NCI-H2081 treated with DMSO at 0.1 percent for 48 hours (cell line): ENCODE measurements at regions not wholly inside any gene's neighbourhood (a gene's known extent, or its start where the extent isn't known, plus 50 kb on each side); places are given as distances from the start of the nearest gene placed in this dataset.

Experiments
- DNase-seq: peaks from one replicate; lab custom pipeline; 2025; lab: John Stamatoyannopoulos, UW

DNA sequence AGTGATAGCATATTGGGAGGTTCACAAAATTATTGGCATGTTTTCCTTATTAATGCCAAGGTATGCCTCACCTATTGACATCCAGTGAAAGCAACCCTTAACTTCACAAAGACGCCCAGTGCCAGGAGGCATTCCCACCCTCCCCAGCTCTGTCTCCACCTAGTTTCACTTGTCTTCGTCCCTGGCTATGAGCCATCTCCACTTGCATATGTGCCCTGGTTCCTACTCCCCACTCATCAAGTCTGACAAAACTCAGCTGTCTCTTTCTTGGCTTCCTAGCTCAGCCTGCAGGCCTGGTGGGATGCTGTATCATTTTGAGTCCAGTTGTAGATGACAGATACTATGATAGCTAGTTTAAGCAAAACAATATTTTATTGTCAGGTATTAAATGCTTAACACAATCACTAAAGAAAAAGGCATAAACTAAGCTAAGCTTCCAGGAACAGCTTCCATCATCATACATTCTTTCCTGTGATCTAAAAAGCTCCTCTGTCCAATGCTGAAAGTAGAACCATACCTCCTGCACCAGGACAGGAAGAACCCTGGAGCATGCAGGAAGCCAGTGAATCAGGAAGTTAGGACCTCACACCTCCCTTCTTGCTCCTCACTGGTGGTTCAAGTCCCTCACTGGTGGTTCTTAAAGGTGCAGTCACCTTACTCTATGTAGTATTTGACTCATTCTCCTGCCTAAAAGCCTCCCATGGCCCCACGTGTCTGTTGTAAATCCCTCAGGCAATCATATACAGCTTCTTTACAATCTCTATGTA, 410.3 kb upstream of the RASGEF1B start:
- no peak for DNase-seq

DNA sequence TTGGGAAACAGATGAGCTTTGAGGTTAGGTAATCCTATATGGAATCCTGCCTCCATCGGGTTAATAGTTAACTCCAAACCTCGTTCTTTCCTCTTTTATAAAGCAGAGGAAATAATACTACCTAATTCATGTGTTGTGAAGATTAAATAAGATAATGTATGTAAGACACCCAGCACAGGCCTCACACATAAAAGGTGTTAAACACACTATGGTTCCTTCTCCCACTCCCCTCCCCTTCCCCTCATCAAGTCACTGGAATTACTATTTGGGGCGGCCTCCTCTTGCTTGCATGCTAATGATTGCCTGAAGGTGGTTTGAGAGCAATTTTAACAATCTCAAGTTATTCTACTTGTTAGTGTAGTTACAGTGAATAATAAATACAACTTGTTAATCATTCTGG, 404.4 kb upstream of the RASGEF1B start:
- no peak for DNase-seq

DNA sequence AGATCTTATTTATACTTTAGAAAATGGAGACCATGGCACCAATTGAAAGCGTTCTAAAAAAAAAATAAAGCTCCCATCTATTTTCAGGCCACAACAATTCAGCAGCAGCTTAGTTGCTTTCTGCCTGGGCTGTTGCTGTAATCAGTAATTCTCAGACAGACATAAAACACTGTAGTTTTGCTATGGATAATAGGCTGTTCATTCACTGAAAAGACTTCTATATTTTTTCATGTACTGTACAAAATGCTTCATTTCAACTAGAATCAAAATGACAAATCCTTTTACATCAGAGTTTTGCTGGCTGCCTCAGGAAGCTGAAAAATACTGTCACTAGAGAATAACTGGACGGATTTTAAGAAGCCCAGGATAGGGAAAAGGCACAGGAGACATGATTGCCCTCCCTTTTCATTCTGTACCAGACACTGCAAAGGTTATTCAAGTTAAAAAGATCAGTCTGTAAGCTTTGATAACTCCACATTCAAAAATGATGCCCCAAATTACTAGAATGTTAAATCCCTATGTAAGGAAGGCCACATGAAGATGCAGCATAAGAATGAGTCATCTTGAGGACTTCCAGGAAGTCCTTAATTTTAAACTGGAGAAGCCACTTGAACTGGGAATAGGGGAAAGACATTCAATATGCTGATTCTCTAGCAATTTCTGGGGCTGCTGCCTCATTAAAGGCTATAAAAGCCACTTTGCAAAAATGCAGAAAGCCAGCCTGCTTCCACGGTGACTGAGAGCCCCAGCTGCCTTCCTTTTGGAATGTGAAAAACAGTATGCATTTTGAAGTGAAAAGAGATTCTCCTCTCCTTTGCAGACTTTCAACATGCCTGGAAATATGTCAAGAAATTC, 403.2 kb upstream of the RASGEF1B start:
- DNase-seq = no peak

DNA sequence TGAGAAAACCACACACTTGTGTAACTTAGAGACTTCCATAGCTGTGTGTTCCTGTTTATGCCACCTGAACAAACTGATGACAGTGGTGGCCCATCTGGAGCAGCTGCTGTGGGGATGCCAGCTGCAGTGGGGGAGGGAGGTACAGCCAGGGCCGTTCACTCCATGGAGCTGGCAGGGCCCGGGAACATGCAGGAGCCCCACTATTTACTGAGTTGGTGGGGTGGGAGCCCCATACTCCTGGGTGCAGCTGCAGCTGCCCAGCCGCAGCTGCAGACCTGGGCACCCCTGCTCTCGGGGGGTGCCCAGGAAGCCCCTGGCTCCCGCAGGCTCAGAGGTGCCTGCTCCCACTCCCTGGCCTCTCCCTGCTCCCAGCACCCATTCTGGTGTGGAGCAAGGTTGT, 398.6 kb upstream of the RASGEF1B start:
- DNase-seq = no peak

DNA sequence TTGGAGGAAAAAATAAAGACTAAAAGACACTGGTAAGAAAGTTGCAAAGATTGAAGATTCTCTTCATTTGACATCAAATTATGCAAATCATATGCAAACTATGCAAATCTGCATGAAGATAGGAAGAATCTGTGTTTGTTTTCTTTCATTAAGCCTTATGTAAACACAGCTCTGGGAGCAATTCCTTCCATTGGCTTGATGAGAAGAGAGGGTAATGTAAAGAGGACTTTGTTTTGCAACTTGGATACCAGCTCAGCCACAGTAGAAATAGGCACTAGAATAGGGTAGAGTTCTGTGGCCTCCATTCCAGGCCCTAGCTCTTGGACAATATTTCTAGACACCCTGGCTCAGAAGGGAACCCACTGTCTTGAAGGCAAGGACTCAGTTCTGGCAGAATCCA, 388.4 kb upstream of the RASGEF1B start:
- no peak for DNase-seq

DNA sequence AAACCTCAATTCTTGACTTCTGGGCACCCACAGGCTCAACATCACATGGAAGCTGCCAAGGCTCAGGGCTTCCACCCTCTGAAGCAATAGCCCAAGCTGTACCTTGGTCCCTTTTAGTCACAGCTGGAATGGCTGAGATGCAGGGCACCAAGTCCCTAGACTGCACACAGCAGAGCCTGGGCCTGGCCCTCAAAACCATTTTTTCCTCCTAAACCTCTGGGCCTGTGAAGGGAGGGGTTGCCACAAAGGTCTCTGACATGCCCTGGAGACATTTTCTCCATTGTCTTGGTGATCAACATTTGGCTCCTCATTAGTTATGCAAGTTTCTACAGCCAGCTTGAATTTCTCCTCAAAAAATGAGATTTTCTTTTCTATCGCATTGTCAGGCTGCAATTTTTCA, 382.7 kb upstream of the RASGEF1B start:
- DNase-seq = no peak

DNA sequence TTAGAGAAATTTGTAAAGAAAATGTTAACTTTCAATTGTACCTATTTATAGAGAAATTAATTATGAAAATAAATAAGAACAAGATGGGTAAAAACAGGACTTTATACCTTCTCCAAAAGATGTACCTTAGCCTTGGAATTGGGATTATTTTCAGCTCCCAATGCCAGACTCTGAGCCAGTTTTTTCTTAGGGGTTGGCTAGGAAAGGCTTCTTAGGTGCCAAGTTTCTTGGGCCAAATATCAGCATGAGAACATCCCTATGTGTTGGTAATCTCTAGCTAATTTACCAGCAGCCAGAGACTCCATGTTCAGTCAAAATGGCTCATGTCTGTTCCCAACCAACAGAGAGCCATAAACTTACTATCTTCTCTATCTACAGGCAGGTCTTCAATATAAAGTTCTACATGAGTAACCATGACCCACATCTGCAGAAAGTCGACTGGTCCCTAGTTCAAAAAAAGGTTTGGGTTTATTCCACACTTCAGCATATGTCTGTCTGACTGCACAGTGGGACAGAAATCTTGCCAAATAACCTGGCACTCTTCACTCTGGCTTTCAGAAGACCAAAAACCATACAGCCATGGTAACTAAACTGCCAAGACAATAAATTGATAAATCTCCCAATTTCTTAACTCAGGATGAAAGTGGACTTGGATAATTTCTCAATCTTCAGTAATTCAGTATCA, 380.5 kb upstream of the RASGEF1B start:
- DNase-seq = no peak

DNA sequence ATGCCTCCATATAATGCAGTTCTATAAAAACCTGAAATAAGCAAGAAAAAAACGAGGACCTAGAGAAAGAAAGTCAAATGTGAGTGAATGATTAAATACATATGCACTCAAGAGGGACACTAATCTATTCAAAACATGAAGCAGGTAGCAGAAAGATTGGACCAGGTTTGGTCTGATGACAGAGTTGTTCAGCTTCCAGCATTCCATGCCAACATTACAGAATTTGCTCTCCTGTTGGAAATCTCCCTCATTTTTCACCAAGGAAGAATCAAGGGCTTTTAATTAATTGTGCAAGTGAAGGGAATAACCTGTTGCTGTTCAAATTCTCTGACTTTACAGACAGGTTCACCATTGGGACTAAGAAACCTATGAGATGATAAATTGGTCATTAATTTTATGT, 379.0 kb upstream of the RASGEF1B start:
- DNase-seq = no peak

DNA sequence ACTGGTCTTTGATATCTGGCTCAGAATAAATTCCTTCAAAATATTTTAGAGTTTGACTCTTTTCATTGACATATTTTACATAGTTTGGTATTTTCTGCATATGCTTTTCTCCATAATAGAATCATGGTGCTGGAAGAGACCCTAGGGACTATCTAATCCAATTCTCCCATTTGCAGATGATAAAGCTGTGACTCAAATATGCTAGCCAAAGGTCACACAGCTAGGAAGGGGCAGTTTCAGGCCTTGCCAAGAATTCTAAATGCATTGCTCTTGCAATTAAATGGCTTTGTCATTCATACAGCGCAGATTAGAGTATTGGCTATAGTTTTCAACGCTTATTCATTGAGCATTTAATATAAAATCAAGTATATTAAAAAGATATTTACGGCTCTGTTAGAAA, 374.1 kb upstream of the RASGEF1B start:
- no peak for DNase-seq

DNA sequence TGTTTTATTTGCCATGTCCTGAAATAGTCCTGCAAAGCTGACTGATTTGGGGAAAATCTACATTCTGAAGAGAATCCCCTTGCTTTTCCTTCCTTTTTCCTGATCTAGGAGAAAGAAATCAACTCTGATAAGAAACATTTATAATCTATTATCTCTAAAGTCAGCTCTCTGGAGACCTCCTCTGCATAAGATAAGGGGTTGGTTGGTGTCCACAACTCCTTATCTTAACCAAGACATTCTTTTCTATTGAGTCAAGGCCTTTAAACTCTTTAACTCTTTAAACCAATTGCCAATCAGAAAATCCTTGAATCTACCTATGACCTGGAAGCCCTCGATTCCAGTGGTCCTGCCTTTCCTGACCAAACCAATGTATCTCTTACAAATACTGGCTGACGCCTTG, 373.6 kb upstream of the RASGEF1B start:
- DNase-seq = no peak

DNA sequence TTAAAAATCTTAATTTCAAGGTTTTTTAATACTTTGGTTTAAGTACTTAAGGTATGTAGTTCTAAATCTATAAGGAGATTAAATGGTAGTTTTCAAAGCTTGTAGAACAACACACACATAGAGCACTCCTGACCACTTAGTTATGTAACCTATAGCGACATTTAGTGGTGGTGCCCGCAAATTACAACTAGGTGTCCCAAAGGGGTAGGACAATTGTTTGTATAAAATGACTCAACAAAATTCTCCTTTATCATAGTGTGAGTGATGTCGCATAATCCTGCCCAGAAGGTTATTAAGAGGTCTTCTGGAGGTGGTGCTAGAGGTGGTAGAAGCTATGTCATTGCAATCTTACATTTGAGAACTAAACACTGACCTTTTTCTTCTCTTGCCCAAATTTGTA, 373.0 kb upstream of the RASGEF1B start:
- peak; percentile 39 for DNase-seq

DNA sequence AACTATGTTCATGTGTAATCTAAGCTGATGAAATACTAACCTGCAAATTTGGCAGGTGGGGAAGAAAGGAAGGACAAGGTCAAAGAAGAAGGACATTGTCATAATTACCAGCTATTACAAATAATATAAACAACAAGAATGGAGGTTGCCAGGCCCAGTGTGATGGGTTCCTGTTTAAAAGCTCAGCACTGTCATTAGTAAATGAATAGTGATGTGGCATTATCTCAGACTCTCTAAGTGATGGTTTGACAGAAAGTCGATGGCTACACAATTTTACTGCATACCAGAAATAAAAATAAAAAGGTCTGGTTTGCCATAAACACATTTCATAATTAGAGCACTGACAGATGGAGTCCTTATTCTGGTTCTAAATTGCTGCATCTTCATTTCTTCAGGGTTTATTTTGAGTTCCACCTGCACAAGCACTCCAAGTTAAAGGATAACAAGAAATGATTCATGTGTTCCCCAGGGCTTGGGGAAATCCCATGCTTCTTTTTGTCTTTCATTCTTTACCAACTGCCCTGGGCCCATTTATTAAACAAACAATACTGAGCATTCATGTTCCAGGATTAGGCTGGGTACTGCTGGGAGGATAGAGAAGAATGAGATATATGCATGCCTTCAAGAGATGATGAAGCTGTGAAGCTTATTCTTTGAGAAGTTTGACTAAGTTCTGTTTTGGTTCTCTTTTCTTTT, 367.8 kb upstream of the RASGEF1B start:
- peak; percentile 1 for DNase-seq

DNA sequence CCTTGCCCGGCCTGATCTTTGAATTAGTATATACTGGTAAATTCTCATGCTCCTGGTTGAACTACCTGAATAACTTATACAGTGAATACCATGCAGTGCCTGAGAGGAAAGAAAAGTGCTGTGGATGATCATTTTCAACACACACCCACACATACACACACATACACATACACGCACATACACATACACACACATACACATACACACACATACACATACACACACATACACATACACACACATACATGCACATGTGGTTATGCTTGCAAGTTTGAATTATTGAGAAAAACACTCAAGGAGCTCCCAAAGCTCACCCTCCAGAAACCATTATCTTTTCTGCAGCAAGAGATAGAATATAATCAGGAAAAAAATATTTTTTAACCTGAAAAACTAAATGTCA, 366.9 kb upstream of the RASGEF1B start:
- no peak for DNase-seq

DNA sequence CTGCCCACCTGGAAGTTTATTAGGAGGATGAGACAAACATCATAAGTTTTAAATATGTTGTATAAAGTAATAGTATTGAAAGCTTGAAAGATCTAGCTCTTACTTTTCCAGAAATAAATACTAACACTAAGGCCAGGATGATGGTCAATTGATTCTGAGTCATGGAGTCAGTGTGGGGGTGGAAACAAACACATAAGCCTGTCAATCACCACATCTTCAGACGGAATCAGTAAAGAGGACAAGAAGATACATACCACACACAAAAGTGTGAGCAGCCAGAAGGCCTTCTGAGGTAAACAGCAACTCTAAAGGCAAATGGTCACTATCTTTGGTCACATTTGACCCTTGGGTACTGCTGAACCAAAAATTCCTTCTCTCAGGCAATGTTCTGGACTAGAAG, 365.0 kb upstream of the RASGEF1B start:
- no peak for DNase-seq

DNA sequence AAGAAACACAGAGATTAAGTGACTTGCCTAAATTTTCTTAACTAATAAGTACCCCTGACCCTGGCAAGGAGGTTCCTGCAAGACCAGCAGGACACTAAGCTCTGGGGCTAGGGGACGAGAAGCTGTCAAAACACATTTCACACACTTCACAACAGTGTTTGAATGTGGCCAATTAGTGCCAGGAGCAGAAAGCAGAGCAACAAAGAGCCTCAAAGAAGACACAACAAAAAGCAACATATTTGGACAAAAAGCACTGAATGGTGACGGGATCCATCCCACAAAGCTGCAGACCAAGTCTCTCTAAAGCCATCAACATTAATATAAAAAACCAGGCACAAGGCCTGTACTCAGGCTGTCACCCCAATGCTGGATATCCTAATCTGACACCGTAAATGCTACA, 361.9 kb upstream of the RASGEF1B start:
- DNase-seq = no peak

DNA sequence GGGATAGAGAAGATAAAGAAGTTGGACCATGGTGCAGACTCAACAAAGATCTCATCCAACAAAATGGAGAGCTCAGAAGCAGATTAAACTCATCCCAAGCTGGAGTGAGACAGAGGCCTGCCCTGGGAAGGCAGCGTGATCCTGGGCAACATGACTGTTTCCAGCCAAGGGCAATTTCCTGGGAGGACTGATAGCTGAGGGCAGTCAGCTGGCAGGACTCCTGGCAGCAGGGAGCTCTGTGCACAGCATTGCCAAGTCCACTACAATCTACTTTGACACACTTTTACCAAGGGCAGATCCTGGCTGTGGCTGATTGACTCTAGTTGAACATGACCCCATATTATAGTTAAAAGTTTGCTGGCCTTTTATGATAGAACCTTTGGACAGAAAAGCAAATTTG, 357.3 kb upstream of the RASGEF1B start:
- no peak for DNase-seq

DNA sequence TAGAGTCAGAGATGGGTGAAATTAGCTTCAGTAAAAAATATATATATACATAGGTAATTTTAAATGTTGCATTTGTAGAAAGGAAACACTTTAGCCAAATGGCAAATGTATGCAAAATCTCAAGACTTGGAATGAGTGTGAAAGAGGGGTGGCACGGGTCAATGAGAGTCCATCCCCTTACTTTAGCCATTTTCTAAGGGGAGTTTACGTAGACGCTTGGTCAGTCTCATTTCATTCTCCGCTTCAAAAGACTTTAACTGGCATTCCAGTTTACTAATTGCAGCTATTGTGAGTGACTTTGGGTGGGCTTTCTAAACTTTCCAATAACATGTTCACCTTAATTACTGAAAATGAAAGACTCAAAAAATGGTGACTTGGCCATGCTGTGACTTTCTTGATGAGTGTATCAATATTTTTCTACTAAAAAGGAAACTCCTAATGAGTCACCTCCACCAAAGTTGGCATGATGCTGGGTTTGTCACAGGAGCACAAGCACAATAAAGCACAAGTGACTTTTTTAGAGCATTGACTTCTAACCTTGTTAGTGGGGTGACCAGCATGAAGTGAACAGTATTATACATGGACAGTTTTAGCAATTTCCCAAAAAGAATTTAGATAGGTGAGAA, 356.0 kb upstream of the RASGEF1B start:
- DNase-seq = no peak

DNA sequence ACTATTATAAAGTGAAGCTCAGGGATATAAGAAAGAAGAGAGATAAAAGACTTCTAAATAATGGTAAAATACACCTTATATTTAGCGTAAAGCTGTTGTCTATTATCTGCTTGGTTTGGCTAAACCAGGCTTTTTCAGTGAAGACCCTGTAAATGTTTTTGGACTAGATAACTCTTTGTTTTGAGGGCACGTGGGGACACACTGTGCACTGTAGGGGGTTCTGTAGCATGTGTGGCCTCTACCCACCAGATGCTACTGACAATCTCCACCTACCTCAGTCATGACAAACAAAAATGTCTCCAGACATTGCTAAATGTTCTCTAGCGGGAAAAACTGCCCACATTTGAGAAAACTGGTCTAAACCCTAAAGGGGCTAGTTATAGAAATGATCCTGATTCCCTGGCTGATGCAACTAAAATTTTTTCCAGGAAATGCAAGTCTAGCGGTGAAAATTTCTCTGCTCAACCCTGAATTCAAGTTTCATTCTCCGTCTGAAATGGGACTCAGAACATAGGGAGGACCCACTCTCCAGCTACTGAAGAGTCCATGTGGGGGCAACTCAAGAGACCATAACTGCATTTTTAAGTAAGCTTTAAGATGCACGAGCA, 355.2 kb upstream of the RASGEF1B start:
- DNase-seq = no peak

DNA sequence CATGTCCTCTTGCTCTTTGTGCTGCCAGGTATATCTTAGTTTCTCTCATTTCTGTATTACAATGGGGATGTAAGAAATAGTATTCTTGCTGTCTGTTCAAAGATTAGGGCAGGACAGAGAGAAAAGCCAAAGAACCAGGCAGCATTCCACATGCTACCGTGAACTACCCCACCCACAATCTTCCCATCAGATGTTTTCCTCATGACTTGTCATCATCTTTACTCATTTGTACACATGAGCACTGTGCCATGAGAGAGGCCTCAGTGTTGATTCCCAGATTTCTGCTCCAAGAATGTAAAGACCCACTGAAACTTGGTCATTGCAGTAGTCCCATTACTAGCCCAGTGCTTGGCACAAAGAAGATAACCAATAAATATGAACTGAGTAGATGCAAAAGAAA, 354.6 kb upstream of the RASGEF1B start:
- no peak for DNase-seq

DNA sequence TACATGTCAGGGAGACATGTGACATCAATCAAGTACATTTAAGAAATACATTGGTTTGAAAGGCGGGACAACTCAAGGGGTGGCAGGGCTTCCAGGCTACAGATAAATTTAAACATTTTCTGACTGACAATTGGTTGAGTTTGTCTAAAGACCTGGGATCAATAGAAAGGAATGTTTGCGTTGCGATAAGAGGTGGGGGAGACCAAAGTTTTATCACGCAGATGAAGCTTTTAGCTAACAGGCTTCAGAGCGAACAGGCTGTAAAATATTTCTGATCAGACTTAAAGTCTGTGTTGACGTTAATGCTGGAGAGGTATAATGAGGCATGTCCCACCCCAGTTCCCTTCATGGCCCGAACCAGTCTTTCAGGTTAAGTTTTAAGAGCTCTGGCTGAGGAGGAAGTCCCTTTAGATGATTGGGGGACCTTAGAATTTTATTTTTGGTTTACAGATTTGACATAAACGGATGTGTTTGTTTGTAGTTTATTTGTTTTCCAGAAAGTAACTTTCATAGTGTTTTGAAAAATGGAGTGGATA, 346.7 kb upstream of the RASGEF1B start:
- DNase-seq = no peak
